Activated CD4-positive, alpha-beta memory T cell treated with anti-CD3 and anti-CD28 coated beads for 36 hours (primary cell): ENCODE measurements at regions not wholly inside any gene's neighbourhood (a gene's known extent, or its start where the extent isn't known, plus 50 kb on each side); places are given as distances from the start of the nearest gene placed in this dataset.

Experiments
- CTCF ChIA-PET: fragments of 350-600 bp; sonication (Branson Sonifier 250); formaldehyde crosslinking; loops from one replicate; lab custom pipeline; 2021; ENCODE audit warnings: antibody characterized with exemption, inconsistent platforms; lab: Charles Lee
- POLR2A ChIA-PET: fragments of 350-600 bp; sonication (Branson Sonifier 250); formaldehyde crosslinking; loops from one replicate; lab custom pipeline; 2021; ENCODE audit warnings: antibody characterized with exemption; lab: Charles Lee
- DNase-seq: peaks from one replicate; pipeline ENCODE4 v3.0.0-alpha.2; 2020
- H3K27ac Mint-ChIP-seq: one replicate; pipeline ENCODE4 v1.8.0; 2021; ENCODE audit warnings: mixed read lengths
- H3K27me3 Mint-ChIP-seq: one replicate; pipeline ENCODE4 v1.8.0; 2021; ENCODE audit warnings: mixed read lengths
- H3K36me3 Mint-ChIP-seq: one replicate; pipeline ENCODE4 v1.8.0; 2021; ENCODE audit warnings: mixed read lengths
- H3K4me1 Mint-ChIP-seq: one replicate; pipeline ENCODE4 v1.8.0; 2021; ENCODE audit warnings: low read depth, mixed read lengths
- H3K4me3 Mint-ChIP-seq: one replicate; pipeline ENCODE4 v1.8.0; 2021; ENCODE audit warnings: mild to moderate bottlenecking, mixed read lengths
- H3K9me3 Mint-ChIP-seq: one replicate; pipeline ENCODE4 v1.8.0; 2021; ENCODE audit warnings: mixed read lengths
- intact Hi-C: fragments of 100-400 bp; cut with micrococcal nuclease; formaldehyde crosslinking; loops from one replicate; pipeline ENCODE4 v1.15.1; 2023

DNA sequence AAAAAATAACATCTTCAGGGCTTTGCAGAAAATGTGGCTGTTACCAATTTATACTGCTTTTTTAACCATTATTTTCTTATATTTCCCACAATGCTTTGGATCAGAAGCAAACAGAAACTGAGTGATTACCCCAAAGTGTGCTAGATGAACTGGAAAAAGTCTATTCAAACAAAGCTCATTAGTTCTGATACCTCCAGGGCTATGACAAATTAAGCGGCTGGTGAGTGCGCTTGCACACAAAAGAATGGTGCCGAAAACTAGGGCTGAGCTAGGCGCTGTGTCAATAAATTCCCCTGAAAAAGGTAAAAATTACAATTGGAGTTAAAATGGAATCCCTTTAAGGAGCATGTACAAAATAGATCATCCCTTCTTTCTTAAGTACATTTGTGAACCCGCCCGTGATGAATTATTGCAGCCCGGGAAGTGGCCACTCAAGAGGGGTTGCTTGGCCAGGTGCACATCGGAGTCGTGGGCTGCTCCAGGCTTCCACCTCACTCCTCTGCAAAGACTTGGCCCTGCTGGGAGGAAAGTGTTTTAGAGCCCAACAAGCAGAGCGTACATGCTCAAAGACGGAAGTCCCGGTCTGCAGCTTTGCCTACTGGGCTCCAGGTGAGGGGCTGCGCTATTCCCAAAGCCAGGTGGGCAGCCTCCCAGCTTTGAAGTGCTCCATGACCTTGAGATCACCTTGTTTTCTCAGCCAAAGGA, 164.0 kb upstream of the ZNF507 start:
- no peak for DNase-seq
- no peaks in the 10 kb centered on the region for H3K36me3 Mint-ChIP-seq
- no peaks in the 10 kb centered on the region for H3K9me3 Mint-ChIP-seq
- ChIA-PET POLR2A (no interaction called here), CTCF (no interaction called here)
- no peak overlapping the region for H3K27ac Mint-ChIP-seq
- intact Hi-C loops, result no loop called here
- H3K27me3 Mint-ChIP-seq, result no peaks in the 10 kb centered on the region
- H3K4me1 Mint-ChIP-seq, result no peaks in the 10 kb centered on the region
- no peak overlapping the region for H3K4me3 Mint-ChIP-seq

DNA sequence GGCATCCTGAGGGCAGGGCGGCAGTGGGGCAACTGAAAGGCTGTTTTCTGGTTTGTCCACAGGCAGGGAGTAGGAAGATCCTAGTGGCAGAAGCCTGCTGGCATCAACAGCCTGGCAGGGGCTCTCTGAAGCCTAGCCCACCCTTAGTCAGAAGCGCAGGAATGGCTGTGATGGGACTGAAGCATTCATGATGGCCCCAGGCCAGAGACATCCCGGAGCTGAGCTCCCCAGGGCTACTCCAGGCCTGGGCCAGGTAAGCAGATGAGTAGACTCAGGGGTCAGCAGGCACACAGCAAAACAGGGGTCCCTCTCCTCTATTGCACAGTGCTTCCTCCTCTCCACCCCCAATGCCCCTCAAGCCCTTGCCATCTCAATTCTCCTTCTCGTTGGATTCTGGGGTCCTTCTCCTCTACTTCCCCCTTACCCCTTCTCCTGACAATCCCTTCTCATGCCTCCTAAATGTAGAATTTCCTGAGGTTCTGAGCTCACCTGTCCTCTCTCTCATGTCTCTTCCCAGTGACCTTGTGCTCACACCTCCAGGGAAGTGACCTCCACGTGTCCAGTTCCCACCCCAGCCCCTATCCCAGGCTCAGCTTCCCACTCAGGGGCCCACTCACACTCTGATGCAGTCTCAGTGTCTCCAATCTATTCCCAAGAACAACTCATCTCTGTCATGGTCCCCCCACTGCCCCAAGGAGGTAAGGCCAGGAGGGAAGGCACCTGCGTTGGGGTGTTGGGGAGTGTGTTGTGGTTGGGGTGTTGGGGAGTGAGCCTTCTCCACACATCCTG, 158.7 kb upstream of the ZNF507 start:
- DNase-seq, result no peak
- Mint-ChIP-seq H3K4me1 (no peaks in the 10 kb centered on the region), H3K27ac (no peak overlapping the region), H3K4me3 (no peak overlapping the region), H3K36me3 (no peaks in the 10 kb centered on the region), H3K9me3 (no peaks in the 10 kb centered on the region), H3K27me3 (no peaks in the 10 kb centered on the region)
- ChIA-PET POLR2A (no interaction called here), CTCF (no interaction called here)
- intact Hi-C loops, result no loop called here

DNA sequence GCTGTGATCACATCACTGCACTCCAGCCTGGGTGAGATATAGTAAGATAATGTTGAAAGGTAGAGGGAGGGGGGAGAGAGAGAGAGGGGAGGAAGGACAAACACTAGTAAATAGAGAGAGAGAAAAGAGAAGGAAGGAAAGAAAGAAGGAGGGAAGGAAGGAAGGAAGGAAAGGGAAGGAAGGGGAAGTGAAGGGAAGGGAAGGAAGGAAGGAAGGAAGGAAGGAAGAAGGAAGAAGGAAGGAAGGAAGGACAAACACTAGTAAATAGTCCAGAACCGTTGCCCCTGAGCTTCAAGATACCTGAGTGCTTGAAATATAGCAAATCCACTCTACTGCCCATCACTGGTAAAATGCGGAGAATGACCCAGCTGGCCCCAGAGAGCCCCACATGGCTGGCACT, 156.5 kb upstream of the ZNF507 start:
- Mint-ChIP-seq H3K9me3 (no peaks in the 10 kb centered on the region), H3K4me1 (no peaks in the 10 kb centered on the region)
- intact Hi-C loops, result no loop called here

DNA sequence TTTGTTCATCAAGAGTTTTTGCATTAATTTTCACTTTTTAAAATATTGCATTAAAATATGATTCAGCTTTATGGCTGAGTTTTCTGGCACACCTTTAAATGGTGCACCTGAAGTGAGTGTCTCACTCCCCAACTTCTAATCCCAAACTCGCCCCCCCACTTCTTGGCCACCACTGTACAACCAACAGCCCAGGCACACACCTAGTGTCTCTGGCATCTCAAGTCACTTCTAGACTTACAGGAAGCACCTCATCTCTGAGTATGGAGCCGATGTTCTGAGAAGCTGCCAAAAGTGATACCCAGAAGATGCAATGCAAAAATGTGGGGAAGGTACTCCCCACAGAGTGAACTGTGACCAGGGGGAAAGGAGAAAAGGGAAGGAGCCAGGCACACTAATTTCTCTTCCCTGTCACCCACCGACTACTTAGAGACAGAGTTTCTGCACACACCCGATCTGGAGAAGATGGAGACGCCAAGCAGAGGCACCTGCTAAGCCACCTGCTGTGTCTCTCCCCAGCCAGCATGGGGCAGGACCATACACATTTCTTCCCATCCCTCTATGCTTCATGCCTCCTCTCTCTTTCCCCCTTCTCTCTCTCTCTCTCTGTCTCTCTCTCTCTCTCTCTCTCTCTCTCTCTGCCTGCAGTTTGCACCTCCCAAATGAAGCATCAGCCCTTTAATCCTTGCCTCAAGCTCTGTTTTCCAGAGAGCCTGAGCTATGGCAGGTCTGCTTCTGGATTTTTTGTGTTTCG, 155.3 kb upstream of the ZNF507 start:
- no peaks in the 10 kb centered on the region for H3K4me1 Mint-ChIP-seq
- peaks cover 2% of the 10 kb centered on the region for H3K9me3 Mint-ChIP-seq
- no peak overlapping the region for H3K27ac Mint-ChIP-seq
- ChIA-PET POLR2A (no interaction called here), CTCF (no interaction called here)
- no peak overlapping the region for H3K4me3 Mint-ChIP-seq
- no peak for DNase-seq
- H3K27me3 Mint-ChIP-seq, result no peaks in the 10 kb centered on the region
- H3K36me3 Mint-ChIP-seq, result no peaks in the 10 kb centered on the region
- intact Hi-C loops, result no loop called here

More for the DNA sequence above, 156.5 kb upstream of the ZNF507 start:
- DNase-seq, result no peak
- H3K27me3 Mint-ChIP-seq, result no peaks in the 10 kb centered on the region
- no peak overlapping the region for H3K27ac Mint-ChIP-seq
- H3K4me3 Mint-ChIP-seq, result no peak overlapping the region
- no peaks in the 10 kb centered on the region for H3K36me3 Mint-ChIP-seq
- ChIA-PET POLR2A (no interaction called here), CTCF (no interaction called here)

DNA sequence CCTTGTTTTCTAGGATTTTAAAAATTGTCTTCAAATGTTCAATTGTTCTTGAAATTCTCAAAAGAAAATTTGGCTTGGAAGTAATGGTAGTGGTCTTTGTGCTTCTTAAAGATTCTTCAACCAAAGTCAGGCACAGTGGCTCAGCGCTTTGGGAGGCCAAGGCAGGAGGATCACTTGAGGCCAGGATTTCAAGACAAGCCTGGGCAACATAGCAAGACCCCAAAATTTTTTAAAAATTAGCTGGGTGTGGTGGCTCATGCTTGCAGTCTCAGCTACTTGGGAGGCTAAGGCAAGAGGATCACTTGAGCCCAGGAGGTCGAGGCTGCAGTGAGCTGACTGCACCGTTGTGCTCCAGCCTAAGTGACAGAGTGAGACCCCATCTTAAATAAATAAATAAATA, 153.5 kb upstream of the ZNF507 start:
- no peak for DNase-seq
- ChIA-PET CTCF (no interaction called here), POLR2A (no interaction called here)
- H3K4me1 Mint-ChIP-seq, result no peaks in the 10 kb centered on the region
- no peak overlapping the region for H3K4me3 Mint-ChIP-seq
- H3K9me3 Mint-ChIP-seq, result peaks cover 2% of the 10 kb centered on the region
- no peaks in the 10 kb centered on the region for H3K27me3 Mint-ChIP-seq
- no peak overlapping the region for H3K27ac Mint-ChIP-seq
- intact Hi-C loops, result no loop called here
- H3K36me3 Mint-ChIP-seq, result no peaks in the 10 kb centered on the region

DNA sequence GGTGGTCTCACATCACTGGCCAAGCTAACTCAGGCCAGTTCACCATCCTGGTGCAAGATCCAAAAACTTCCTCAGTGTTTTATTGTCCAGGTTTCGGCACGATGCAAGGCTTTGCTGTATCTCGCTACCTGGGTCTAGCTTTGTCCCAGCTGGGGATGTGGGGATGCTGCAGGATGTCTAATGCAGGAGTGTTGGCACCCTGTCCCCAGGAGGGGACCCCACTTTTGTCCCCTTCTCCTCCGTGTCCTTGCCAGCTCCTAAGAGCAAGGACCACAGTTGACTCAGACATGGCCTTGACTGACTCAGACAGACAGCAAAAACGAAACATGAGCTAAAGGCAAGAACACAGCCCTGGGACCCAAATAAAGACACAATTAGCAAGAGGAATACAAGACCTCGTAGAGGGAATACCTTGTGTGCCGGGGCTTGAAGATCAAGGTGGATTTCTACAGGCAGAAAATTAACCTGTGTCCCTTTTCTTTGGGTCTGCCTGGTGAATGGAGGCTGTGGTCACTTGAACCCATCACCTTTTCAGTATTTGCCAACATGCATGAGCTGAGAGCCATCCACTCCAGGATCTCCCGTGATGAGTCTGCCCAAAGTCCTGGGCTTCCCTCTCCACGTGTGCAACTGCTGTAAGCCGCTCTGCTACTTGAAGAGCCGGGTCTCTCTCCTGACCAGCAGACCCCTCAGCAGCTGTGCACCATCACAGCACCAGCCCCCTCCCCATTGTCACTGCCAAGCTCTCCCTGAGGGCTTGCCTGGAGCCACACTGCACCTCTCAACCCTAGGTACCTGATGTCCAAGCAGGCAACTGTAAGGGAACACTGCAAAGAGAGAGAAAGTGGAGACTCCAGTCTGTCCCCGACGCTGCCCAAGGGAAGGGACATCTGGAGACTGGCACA, 149.5 kb upstream of the ZNF507 start:
- DNase-seq, result no peak
- H3K27me3 Mint-ChIP-seq, result no peaks in the 10 kb centered on the region
- POLR2A ChIA-PET, result no interaction called here
- intact Hi-C loops, result no loop called here
- peaks cover 2% of the 10 kb centered on the region for H3K9me3 Mint-ChIP-seq
- H3K27ac Mint-ChIP-seq, result no peak overlapping the region
- CTCF ChIA-PET, result interaction anchor here (0.8 kb wide), 1 partner anchor 28 kb away, joined by 4 read pairs; no protein-coding TSS in a partner anchor
- no peaks in the 10 kb centered on the region for H3K4me1 Mint-ChIP-seq
- no peak overlapping the region for H3K4me3 Mint-ChIP-seq
- no peaks in the 10 kb centered on the region for H3K36me3 Mint-ChIP-seq

DNA sequence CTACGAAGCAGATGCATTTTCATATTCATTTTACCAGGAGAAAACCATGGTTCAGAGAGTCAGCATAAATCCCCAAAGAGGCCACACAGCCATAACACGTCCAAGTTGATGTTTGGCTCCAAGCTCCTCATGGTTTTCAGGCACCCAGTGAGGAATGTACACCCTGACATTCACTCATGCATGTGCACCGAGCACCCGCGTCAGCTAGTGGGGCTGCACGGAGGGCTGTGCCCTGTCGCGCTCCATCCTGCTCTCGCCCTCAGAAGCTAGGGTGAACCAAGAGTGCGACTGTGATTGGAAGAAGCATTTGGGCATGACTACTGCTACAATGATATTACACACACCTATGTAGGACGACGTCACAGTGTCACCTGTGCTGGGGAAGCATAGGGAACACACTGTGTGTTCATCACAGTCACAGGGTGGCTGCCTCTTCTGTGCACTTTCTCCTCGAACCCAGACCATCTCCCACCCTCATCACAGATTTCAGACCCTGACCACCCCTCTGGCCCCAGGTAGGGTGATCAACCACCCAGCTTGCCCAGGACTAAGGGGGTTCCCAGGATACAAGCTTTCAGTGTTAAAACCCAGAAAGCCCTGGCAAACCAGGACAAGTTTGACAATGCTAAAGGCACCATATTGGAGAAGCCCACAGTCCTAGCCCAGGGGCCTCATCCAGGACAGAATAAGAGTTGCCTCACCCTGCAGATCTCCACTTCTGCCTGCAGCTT, 148.6 kb upstream of the ZNF507 start:
- Mint-ChIP-seq H3K27me3 (peaks cover 2% of the 10 kb centered on the region), H3K4me3 (no peak overlapping the region), H3K4me1 (no peaks in the 10 kb centered on the region), H3K27ac (no peak overlapping the region), H3K9me3 (peaks cover 2% of the 10 kb centered on the region), H3K36me3 (no peaks in the 10 kb centered on the region)
- DNase-seq, result no peak
- ChIA-PET POLR2A (no interaction called here), CTCF (no interaction called here)
- intact Hi-C loops, result no loop called here

DNA sequence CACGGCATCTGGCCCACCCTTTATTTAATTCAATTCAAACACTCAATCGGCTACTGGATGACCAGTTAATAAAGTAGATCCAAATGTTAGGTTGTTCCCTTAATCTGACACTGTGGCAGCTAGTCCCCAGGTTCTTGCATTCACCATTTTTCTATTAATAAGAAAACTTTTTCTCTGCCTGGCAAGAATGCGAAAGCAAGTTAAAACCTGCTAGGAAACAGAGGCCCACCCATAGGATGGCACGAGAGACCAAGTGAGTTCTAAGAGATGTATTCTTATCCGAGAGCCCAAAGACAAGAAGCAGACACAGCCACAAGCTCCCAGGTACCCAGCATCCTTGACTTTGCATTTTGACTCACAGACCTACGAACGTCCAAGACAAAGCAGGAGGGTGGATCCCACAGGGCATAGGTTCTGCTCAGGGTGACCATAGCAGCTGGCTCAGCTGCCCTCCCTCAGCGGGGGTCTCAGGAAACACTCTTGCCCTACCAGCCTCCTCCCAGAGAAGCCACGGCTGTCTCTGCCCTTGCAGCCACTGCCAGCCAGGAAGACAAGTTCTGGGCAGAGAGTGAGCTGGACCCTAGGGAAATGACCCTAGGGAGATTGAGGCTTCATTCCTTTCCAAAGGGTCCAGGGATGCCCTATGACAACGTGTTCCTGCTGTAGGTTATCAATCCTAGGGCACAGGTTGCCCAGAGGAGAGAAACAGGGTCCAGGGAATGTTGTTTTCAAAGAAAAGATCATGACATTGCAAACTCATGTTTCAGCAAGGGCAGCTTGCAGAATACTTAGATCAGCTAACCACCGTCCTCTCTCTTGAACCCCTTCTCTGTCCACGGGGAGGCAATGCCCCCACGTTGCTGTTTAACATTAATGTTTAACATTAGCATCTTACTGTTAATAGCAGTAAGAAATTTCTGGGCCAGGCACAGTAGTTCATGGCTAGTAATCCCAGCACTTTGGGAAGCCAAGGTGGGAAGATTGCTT, 147.2 kb upstream of the ZNF507 start:
- H3K27me3 Mint-ChIP-seq, result peaks cover 2% of the 10 kb centered on the region
- peaks cover 2% of the 10 kb centered on the region for H3K9me3 Mint-ChIP-seq
- no peak overlapping the region for H3K27ac Mint-ChIP-seq
- H3K4me3 Mint-ChIP-seq, result no peak overlapping the region
- H3K36me3 Mint-ChIP-seq, result no peaks in the 10 kb centered on the region
- no peak for DNase-seq
- CTCF ChIA-PET, result no interaction called here
- H3K4me1 Mint-ChIP-seq, result no peaks in the 10 kb centered on the region
- POLR2A ChIA-PET, result no interaction called here
- intact Hi-C loops, result no loop called here

DNA sequence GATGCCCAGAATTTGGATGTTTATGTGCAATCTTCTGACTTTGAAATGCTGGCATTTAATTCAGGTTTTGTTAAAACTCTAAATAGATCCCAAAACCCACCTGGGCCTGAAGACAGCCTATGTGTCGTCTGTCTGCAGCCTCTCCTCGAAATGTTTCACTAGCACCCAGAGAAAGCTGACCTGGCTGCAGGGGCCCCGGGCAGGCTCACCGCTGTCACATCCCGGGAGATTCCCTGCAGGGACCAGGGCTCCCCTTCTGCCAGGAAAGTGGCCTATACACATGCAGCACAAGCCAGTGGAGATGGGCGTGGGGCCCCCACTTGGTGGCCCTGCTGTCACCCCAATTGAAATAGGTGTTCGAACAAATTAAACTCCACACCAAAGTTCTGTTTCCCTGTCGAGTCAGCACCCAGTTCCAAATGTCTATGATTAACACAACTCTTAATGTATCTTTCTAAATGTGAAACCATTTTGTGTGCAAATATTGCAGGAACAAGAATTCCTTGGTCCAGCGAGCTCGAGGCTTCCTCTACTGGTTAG, 145.8 kb upstream of the ZNF507 start:
- CTCF ChIA-PET, result no interaction called here
- intact Hi-C loops, result no loop called here
- H3K4me1 Mint-ChIP-seq, result no peaks in the 10 kb centered on the region
- no peak for DNase-seq
- POLR2A ChIA-PET, result no interaction called here
- no peaks in the 10 kb centered on the region for H3K9me3 Mint-ChIP-seq
- no peaks in the 10 kb centered on the region for H3K36me3 Mint-ChIP-seq
- H3K4me3 Mint-ChIP-seq, result no peak overlapping the region
- no peak overlapping the region for H3K27ac Mint-ChIP-seq
- H3K27me3 Mint-ChIP-seq, result peaks cover 3% of the 10 kb centered on the region

DNA sequence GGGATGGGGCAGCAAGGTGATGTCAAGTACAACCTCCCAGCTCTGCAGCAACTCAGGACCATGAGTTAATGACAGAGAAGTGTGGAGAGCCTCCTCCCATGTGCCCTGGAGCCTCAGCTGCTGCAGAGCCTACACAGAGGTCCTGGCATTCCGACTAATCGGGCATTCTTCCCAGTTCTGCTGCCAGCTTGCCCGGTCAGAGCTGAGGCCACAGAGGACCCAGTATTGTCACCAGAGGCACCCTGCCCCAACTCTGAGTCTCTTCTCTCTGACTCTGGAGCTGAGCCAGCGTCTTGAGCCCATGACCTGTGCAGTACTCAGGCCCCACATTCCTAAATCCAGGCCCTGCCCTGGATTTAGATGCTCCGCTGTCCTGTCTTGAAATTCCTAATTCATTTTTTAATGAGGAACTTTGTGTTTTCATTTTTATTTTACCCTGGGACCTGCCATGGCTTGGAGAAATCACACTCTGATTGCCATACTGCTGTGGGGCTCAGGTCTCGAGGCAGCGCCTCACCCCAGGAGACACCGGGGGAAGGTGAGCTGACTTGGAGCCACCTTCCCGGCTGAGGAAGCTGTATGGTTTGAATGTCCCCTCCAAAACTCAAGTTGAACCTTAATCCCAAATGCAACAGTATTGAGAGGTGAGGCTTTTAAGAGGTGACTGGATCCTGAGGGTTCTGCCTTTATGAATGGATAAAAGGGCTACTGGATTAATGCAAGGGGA, 144.9 kb upstream of the ZNF507 start:
- peaks cover 3% of the 10 kb centered on the region for H3K27me3 Mint-ChIP-seq
- H3K9me3 Mint-ChIP-seq, result no peaks in the 10 kb centered on the region
- ChIA-PET CTCF (no interaction called here), POLR2A (no interaction called here)
- no peak overlapping the region for H3K4me3 Mint-ChIP-seq
- H3K36me3 Mint-ChIP-seq, result no peaks in the 10 kb centered on the region
- intact Hi-C loops, result no loop called here
- no peaks in the 10 kb centered on the region for H3K4me1 Mint-ChIP-seq
- DNase-seq, result no peak
- H3K27ac Mint-ChIP-seq, result no peak overlapping the region
